OCI-LY3 (cell line): ENCODE measurements at regions not wholly inside any gene's neighbourhood (a gene's known extent, or its start where the extent isn't known, plus 50 kb on each side); places are given as distances from the start of the nearest gene placed in this dataset.

Source experiments
- H2AFZ ChIP-seq: fragments of 200-600, 300-600 bp; shearing (Covaris generic); 2 replicates; pipeline ENCODE4 v1.6.0; 2014; ENCODE audit warnings: antibody characterized with exemption, low read depth, low read length
- H3K27ac ChIP-seq: fragments of 200-600, 300-600 bp; sonication (generic); 2 replicates; pipeline ENCODE4 v1.5.1; 2014; ENCODE audit warnings: mild to moderate bottlenecking, low read length, moderate library complexity, mixed read lengths
- H3K27me3 ChIP-seq: fragments of 200-600, 300-600 bp; sonication (generic); 2 replicates; pipeline ENCODE4 v1.6.1; 2014; ENCODE audit warnings: low read depth, low read length, mixed read lengths
- H3K36me3 ChIP-seq: fragments of 200-600, 300-600 bp; sonication (generic); replicated peaks from 2 replicates; pipeline ENCODE3; 2014; ENCODE audit warnings: low read depth, low read length, mixed read lengths
- H3K4me1 ChIP-seq: fragments of 300-600, 200-600 bp; sonication (generic); 2 replicates; pipeline ENCODE4 v1.6.1; 2014; ENCODE audit warnings: low read length, mixed read lengths
- H3K4me2 ChIP-seq: fragments of 200-600, 300-600 bp; sonication (generic); 2 replicates; pipeline ENCODE4 v1.6.1; 2014; ENCODE audit warnings: low read length, mixed read lengths
- H3K4me3 ChIP-seq: fragments of 300-600, 200-600 bp; sonication (generic); 2 replicates; pipeline ENCODE4 v1.5.1; 2014; ENCODE audit warnings: antibody characterized with exemption, mild to moderate bottlenecking, low read length, moderate library complexity
- H3K79me2 ChIP-seq: fragments of 300-600, 200-600 bp; shearing (Covaris generic); 2 replicates; pipeline ENCODE4 v1.6.1; 2014; ENCODE audit warnings: mild to moderate bottlenecking, low read length, mixed read lengths
- H3K9ac ChIP-seq: fragments of 300-600, 200-600 bp; shearing (Covaris generic); 2 replicates; pipeline ENCODE4 v1.6.0; 2014; ENCODE audit warnings: mild to moderate bottlenecking, low read length, moderate library complexity
- H3K9me3 ChIP-seq: fragments of 200-600, 300-600 bp; shearing (Covaris generic); 2 replicates; pipeline ENCODE4 v1.6.1; 2014; ENCODE audit warnings: low read length, mixed read lengths; ENCODE audit not compliant: insufficient read depth
- H4K20me1 ChIP-seq: fragments of 200-600, 300-600 bp; sonication (generic); 2 replicates; pipeline ENCODE4 v1.6.1; 2016; ENCODE audit warnings: low read length, mixed read lengths; ENCODE audit not compliant: insufficient read depth
- CTCF ChIP-seq: fragments of 200-600, 300-600 bp; sonication (generic); IDR thresholded peaks from 2 replicates; pipeline ENCODE4 v1.5.1; 2014; ENCODE audit warnings: antibody characterized with exemption, low read length, low read depth
- EZH2phosphoT487 ChIP-seq: fragments of 200-600 bp; shearing (Covaris generic); IDR thresholded peaks from 2 replicates; pipeline ENCODE4 v1.6.1; 2018; ENCODE audit warnings: antibody characterized with exemption, mixed run types, low read depth

GRCh38 chr6:141282263-141282662, 850.5 kb upstream of the GJE1 start:
- Histone ChIP-seq H3K4me1 (no peaks in the 10 kb centered on the region), H2AFZ (no peak overlapping the region), H4K20me1 (no peaks in the 10 kb centered on the region), H3K27me3 (no peaks in the 10 kb centered on the region), H3K79me2 (no peaks in the 10 kb centered on the region), H3K4me2 (no peak overlapping the region), H3K9me3 (no peaks in the 10 kb centered on the region), H3K27ac (no peak overlapping the region), H3K36me3 (no peaks in the 10 kb centered on the region), H3K4me3 (no peak overlapping the region), H3K9ac (no peak overlapping the region)
- TF ChIP-seq CTCF (no peak), EZH2phosphoT487 (no peak)

GRCh38 chr6:141269684-141270083, 863.0 kb upstream of the GJE1 start:
- Histone ChIP-seq H3K79me2 (no peaks in the 10 kb centered on the region), H3K27ac (no peak overlapping the region), H3K9me3 (no peaks in the 10 kb centered on the region), H4K20me1 (no peaks in the 10 kb centered on the region), H3K4me1 (0 out of 2 replicates have a peak, but pooled peaks cover 3% of the 10 kb centered on the region), H3K36me3 (no peaks in the 10 kb centered on the region), H3K27me3 (no peaks in the 10 kb centered on the region), H3K9ac (no peak overlapping the region), H3K4me2 (no peak overlapping the region), H3K4me3 (no peak overlapping the region), H2AFZ (no peak overlapping the region)
- no peak for TF ChIP-seq CTCF
- TF ChIP-seq EZH2phosphoT487: no peak

- H3K4me3 ChIP-seq: no peak overlapping the region
- H3K27ac ChIP-seq: no peak overlapping the region
- H3K79me2 ChIP-seq: no peaks in the 10 kb centered on the region
- H2AFZ ChIP-seq: no peak overlapping the region
- no peaks in the 10 kb centered on the region for H3K27me3 ChIP-seq
- H3K9me3 ChIP-seq: no peaks in the 10 kb centered on the region
- no peaks in the 10 kb centered on the region for H4K20me1 ChIP-seq
- no peak for TF ChIP-seq CTCF
- TF ChIP-seq EZH2phosphoT487: no peak
- no peak overlapping the region for H3K4me2 ChIP-seq
- no peaks in the 10 kb centered on the region for H3K36me3 ChIP-seq
- H3K9ac ChIP-seq: no peak overlapping the region
- 0 out of 2 replicates have a peak, but pooled peaks cover 3% of the 10 kb centered on the region for H3K4me1 ChIP-seq
Observed at GRCh38 chr6:141267420-141267819, 865.3 kb upstream of the GJE1 start.

- H3K9me3 ChIP-seq: no peaks in the 10 kb centered on the region
- peak overlapping the region; percentile 56 for H3K9ac ChIP-seq
- no peaks in the 10 kb centered on the region for H3K79me2 ChIP-seq
- H3K27me3 ChIP-seq: no peaks in the 10 kb centered on the region
- H2AFZ ChIP-seq: peak overlapping the region; percentile 98
- no peaks in the 10 kb centered on the region for H4K20me1 ChIP-seq
- TF ChIP-seq EZH2phosphoT487 (no peak), CTCF (no peak)
- H3K27ac ChIP-seq: no peak overlapping the region
- peak overlapping the region; percentile 84 for H3K4me2 ChIP-seq
- 0 out of 2 replicates have a peak, but pooled peaks cover 3% of the 10 kb centered on the region for H3K4me1 ChIP-seq
- peak overlapping the region; percentile 77 for H3K4me3 ChIP-seq
- H3K36me3 ChIP-seq: no peaks in the 10 kb centered on the region
Observed at GRCh38 chr6:141265756-141266623, 866.7 kb upstream of the GJE1 start.
